Epidermal melanocyte (primary cell): ENCODE measurements at regions not wholly inside any gene's neighbourhood (a gene's known extent, or its start where the extent isn't known, plus 50 kb on each side); places are given as distances from the start of the nearest gene placed in this dataset.

Source experiments
- DNase-seq: peaks from one replicate; pipeline ENCODE4 v3.0.0; 2011; ENCODE audit warnings: low spot score; ENCODE audit not compliant: insufficient read length

- DNase-seq, result no peak
These were observed 234.5 kb downstream of the METTL4 start for GRCh38 chr18:2336690-2337392.

- DNase-seq, result no peak
These were observed 233.7 kb downstream of the METTL4 start for GRCh38 chr18:2337552-2338141.

GRCh38 chr18:2338601-2339000 is 232.7 kb downstream of the METTL4 start:
- no peak for DNase-seq

- DNase-seq, result no peak
These were observed 231.0 kb downstream of the METTL4 start for GRCh38 chr18:2340335-2340734.

- no peak for DNase-seq
These were observed 223.3 kb downstream of the METTL4 start for GRCh38 chr18:2348003-2348402.

GRCh38 chr18:2351126-2351850 is 220.0 kb downstream of the METTL4 start:
- DNase-seq, result no peak

- DNase-seq, result no peak
These were observed 217.0 kb downstream of the METTL4 start for GRCh38 chr18:2354292-2354691.

GRCh38 chr18:2356906-2357305 is 214.4 kb downstream of the METTL4 start:
- DNase-seq, result no peak

- DNase-seq, result no peak
These were observed 210.4 kb downstream of the METTL4 start for GRCh38 chr18:2360861-2361260.

- no peak for DNase-seq
These were observed 203.2 kb downstream of the METTL4 start for GRCh38 chr18:2368102-2368501.

GRCh38 chr18:2376707-2377106 is 194.6 kb downstream of the METTL4 start:
- no peak for DNase-seq

- no peak for DNase-seq
These were observed 191.2 kb downstream of the METTL4 start for GRCh38 chr18:2380101-2380500.

GRCh38 chr18:2381539-2381938 is 189.8 kb downstream of the METTL4 start:
- DNase-seq, result no peak

GRCh38 chr18:2387588-2387987 is 183.7 kb downstream of the METTL4 start:
- DNase-seq, result no peak

- no peak for DNase-seq
These were observed 181.1 kb downstream of the METTL4 start for GRCh38 chr18:2390158-2390557.

GRCh38 chr18:2391470-2391869 is 179.8 kb downstream of the METTL4 start:
- no peak for DNase-seq

GRCh38 chr18:2392446-2392845 is 178.9 kb downstream of the METTL4 start:
- DNase-seq, result no peak

GRCh38 chr18:2394684-2395083 is 176.6 kb downstream of the METTL4 start:
- DNase-seq, result no peak

- no peak for DNase-seq
These were observed 175.7 kb downstream of the METTL4 start for GRCh38 chr18:2395427-2396161.

GRCh38 chr18:2396162-2396505 is 175.2 kb downstream of the METTL4 start:
- no peak for DNase-seq

- DNase-seq, result no peak
These were observed 170.6 kb downstream of the METTL4 start for GRCh38 chr18:2400701-2401196.

- DNase-seq, result no peak
These were observed 169.2 kb downstream of the METTL4 start for GRCh38 chr18:2402084-2402483.
